Lower leg skin (tissue), 4 donors: ENCODE measurements at regions not wholly inside any gene's neighbourhood (a gene's known extent, or its start where the extent isn't known, plus 50 kb on each side); places are given as distances from the start of the nearest gene placed in this dataset.

Experiments
- DNase-seq, 2 donors: peaks; one replicate each; pipeline ENCODE4 v3.0.0-alpha.2; 2019; ENCODE audit warnings: low spot score in 2 of 2
- H3K4me3 ChIP-seq: fragments of 200-600 bp; sonication (generic); 2 replicates; pipeline ENCODE4 v1.5.1; 2017; ENCODE audit warnings: mild to moderate bottlenecking, low read depth; ENCODE audit not compliant: poor library complexity, severe bottlenecking
- CTCF ChIP-seq, 3 donors: fragments of 450-650 bp; IDR thresholded peaks; one replicate each; pipeline ENCODE4 v1.5.1; 2016; ENCODE audit warnings: antibody characterized with exemption in 3 of 3, mild to moderate bottlenecking in 3 of 3, moderate library complexity in 2 of 3
- POLR2A ChIP-seq, 2 donors: fragments of 450-650 bp; IDR thresholded peaks; one replicate each; pipeline ENCODE4 v1.6.1; 2016 to 2017; ENCODE audit warnings: antibody characterized with exemption in 2 of 2, mild to moderate bottlenecking in 1 of 2, moderate library complexity in 1 of 2
- WGBS, 2 donors: methylation state at CpG; one replicate each; pipeline ENCODE4 v1.1.5; 2018; 5-methylcytosine and 5-hydroxymethylcytosine counted together
- intact Hi-C: fragments of 100-400 bp; cut with DNase I; formaldehyde crosslinking; loops from one replicate; pipeline ENCODE4 v1.15.0; 2023; ENCODE audit warnings: low total_unique reads

GRCh38 chrX:44619039-44619438 is 76.4 kb upstream of the FUNDC1 start:
- 80 to 88% methylated on average over 4 of the region's 4 CpGs for WGBS, 2 donors

GRCh38 chrX:44596277-44596676 is 53.6 kb upstream of the FUNDC1 start:
- intact Hi-C loops, result no loop called here
- WGBS, 2 donors, result 47 to 74% methylated on average over 2 of the region's 2 CpGs
- TF ChIP-seq CTCF (IDR thresholded peaks at IDR 0.05) (no peak), POLR2A (IDR thresholded peaks at IDR 0.05) (no peak)
- DNase-seq, result no peak
- no peak overlapping the region for H3K4me3 ChIP-seq

More at GRCh38 chrX:44619039-44619438, 76.4 kb upstream of the FUNDC1 start:
- intact Hi-C loops, result no loop called here
- H3K4me3 ChIP-seq, result no peak overlapping the region
- TF ChIP-seq POLR2A (IDR thresholded peaks at IDR 0.05) (no peak), CTCF (IDR thresholded peaks at IDR 0.05) (no peak)
- no peak for DNase-seq
